ENCODE measurements at regions not wholly inside any gene's neighbourhood (a gene's known extent, or its start where the extent isn't known, plus 50 kb on each side); places are given as distances from the start of the nearest gene placed in this dataset.

GRCh38 chr14:43123544-43123943, 1383.5 kb downstream of the FSCB start:
- no peak for ATAC-seq
- no peaks in the 10 kb centered on the region for H3K36me3 ChIP-seq
- TF ChIP-seq POLR2A (IDR thresholded peaks at IDR 0.05) (no peak), POLR2AphosphoS5 (IDR thresholded peaks at IDR 0.05) (no peak), EP300 (IDR thresholded peaks at IDR 0.05) (no peak)
- TF ChIP-seq, protein P1, sequence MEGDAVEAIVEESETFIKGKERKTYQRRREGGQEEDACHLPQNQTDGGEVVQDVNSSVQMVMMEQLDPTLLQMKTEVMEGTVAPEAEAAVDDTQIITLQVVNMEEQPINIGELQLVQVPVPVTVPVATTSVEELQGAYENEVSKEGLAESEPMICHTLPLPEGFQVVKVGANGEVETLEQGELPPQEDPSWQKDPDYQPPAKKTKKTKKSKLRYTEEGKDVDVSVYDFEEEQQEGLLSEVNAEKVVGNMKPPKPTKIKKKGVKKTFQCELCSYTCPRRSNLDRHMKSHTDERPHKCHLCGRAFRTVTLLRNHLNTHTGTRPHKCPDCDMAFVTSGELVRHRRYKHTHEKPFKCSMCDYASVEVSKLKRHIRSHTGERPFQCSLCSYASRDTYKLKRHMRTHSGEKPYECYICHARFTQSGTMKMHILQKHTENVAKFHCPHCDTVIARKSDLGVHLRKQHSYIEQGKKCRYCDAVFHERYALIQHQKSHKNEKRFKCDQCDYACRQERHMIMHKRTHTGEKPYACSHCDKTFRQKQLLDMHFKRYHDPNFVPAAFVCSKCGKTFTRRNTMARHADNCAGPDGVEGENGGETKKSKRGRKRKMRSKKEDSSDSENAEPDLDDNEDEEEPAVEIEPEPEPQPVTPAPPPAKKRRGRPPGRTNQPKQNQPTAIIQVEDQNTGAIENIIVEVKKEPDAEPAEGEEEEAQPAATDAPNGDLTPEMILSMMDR (IDR thresholded peaks at IDR 0.05): no peak
- no peak overlapping the region for H3K4me3 ChIP-seq
- no peaks in the 10 kb centered on the region for H3K9me3 ChIP-seq
- no peaks in the 10 kb centered on the region for H3K27me3 ChIP-seq
- H3K4me1 ChIP-seq: no peaks in the 10 kb centered on the region
- no peak overlapping the region for H3K27ac ChIP-seq

DNA sequence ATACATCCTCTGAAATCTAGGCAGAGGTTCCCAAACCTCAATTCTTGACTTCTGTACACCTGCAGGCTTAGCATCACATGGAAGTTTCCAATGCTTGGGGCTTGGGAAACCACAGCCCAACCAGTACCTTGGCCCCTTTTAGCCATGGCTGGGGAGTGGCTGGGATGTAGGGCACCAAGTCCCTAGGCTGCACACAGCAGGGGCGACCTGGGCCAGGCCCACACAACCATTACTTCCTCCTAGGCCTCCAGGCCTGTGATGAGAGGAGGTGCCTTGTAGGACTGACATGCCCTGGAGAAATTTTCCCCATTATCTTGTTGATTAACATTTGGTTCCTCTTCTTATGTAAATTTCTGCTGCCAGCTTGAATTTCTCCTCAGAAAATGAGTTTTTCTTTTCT, 1387.4 kb downstream of the FSCB start:
- H3K9me3 ChIP-seq: no peaks in the 10 kb centered on the region
- ATAC-seq: no peak
- H3K4me3 ChIP-seq: no peak overlapping the region
- H3K4me1 ChIP-seq: no peaks in the 10 kb centered on the region
- no peak overlapping the region for H3K27ac ChIP-seq
- no peaks in the 10 kb centered on the region for H3K27me3 ChIP-seq
- H3K36me3 ChIP-seq: no peaks in the 10 kb centered on the region
- WGBS, 2 donors (ENCODE audit: low coverage in 1 of 2): 67 to 86% methylated on average over 1 of the region's 1 CpG
- TF ChIP-seq, protein P1 (IDR thresholded peaks at IDR 0.05): no peak

DNA sequence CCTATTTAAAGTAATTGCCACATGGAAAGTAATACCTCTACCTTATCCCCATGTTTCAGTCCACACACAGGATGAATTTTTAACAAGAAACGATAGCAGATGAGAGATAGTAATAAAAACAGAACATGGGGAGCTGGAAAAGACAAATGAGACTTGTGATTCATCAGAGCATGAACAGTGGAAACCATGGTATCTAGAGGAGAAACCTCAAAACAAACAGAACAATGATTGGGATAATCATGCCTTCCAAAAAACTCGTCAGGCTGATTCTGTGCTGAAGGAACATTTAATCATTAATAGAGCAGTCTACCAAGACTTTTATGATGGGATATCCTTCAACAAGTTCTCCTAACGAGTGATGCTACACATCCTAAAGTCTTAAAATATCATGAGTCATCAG, 1390.7 kb downstream of the FSCB start:
- H3K9me3 ChIP-seq: no peaks in the 10 kb centered on the region
- no peak for TF ChIP-seq POLR2AphosphoS5 (IDR thresholded peaks at IDR 0.05)
- no peak for TF ChIP-seq POLR2A (IDR thresholded peaks at IDR 0.05)
- TF ChIP-seq, protein P1 (IDR thresholded peaks at IDR 0.05): no peak
- no peak for TF ChIP-seq EP300 (IDR thresholded peaks at IDR 0.05)
- H3K36me3 ChIP-seq: no peaks in the 10 kb centered on the region
- H3K4me3 ChIP-seq: no peak overlapping the region
- H3K27me3 ChIP-seq: no peaks in the 10 kb centered on the region
- WGBS, 2 donors (ENCODE audit: low coverage in 1 of 2): 39 to 61% methylated on average over 2 to 3 of the region's 3 CpGs
- no peak overlapping the region for H3K27ac ChIP-seq
- ATAC-seq: no peak
- H3K4me1 ChIP-seq: no peaks in the 10 kb centered on the region

DNA sequence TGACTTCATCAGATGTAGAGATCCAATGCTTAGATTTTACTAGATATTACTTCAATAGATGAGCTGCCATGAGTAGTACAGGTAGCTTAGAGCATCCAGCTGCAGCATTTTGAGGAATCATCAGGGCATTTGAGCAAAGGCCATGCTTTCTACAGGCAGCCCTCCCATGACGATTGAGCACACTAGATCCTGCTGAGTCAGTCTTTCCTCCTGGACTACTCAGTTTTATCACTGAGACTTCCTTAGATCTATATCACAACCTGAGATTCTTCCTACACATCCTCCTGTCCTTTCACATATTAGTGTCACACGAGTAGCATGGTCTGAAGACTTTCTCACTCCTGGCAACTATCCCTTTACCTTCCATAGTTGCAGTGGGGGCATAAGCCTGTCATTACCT, 1401.8 kb downstream of the FSCB start:
- H3K36me3 ChIP-seq: no peaks in the 10 kb centered on the region
- TF ChIP-seq, protein P1 (IDR thresholded peaks at IDR 0.05): no peak
- no peak for TF ChIP-seq POLR2A (IDR thresholded peaks at IDR 0.05)
- TF ChIP-seq POLR2AphosphoS5 (IDR thresholded peaks at IDR 0.05): no peak
- TF ChIP-seq EP300 (IDR thresholded peaks at IDR 0.05): no peak
- ATAC-seq: no peak
- H3K4me3 ChIP-seq: no peak overlapping the region
- H3K9me3 ChIP-seq: no peaks in the 10 kb centered on the region
- H3K27ac ChIP-seq: no peak overlapping the region
- H3K4me1 ChIP-seq: no peaks in the 10 kb centered on the region
- H3K27me3 ChIP-seq: no peaks in the 10 kb centered on the region
- 40 to 69% methylated on average over 2 of the region's 2 CpGs for WGBS, 2 donors (ENCODE audit: low coverage in 1 of 2)

GRCh38 chr14:43090380-43090779, 1416.7 kb downstream of the FSCB start:
- TF ChIP-seq, protein P1 (IDR thresholded peaks at IDR 0.05): no peak
- no peak for TF ChIP-seq POLR2A (IDR thresholded peaks at IDR 0.05)
- no peak for TF ChIP-seq EP300 (IDR thresholded peaks at IDR 0.05)
- TF ChIP-seq POLR2AphosphoS5 (IDR thresholded peaks at IDR 0.05): no peak
- 73 to 80% methylated on average over 1 of the region's 1 CpG for WGBS, 2 donors (ENCODE audit: low coverage in 1 of 2)

More at GRCh38 chr14:43090380-43090779, 1416.7 kb downstream of the FSCB start:
- Histone ChIP-seq H3K27ac (no peak overlapping the region), H3K36me3 (no peaks in the 10 kb centered on the region), H3K4me1 (no peaks in the 10 kb centered on the region), H3K9me3 (no peaks in the 10 kb centered on the region), H3K4me3 (no peak overlapping the region), H3K27me3 (no peaks in the 10 kb centered on the region)
- ATAC-seq: no peak

Measured in gastroesophageal sphincter (tissue), 4 donors.